ENCODE measurements at regions not wholly inside any gene's neighbourhood (a gene's known extent, or its start where the extent isn't known, plus 50 kb on each side); places are given as distances from the start of the nearest gene placed in this dataset.
A peak's percentile ranks its signal among the peaks of the same experiment; 100 is the strongest.

GRCh38 chr11:129695571-129696308 lies 119.9 kb upstream of the TMEM45B start:
- no peak for TF ChIP-seq CTCF (IDR thresholded peaks at IDR 0.05)
- ATAC-seq (ENCODE audit: low FRiP score) (peak; percentile 81), DNase-seq (ENCODE audit: low spot score) (no peak)

- no peak for TF ChIP-seq CTCF (IDR thresholded peaks at IDR 0.05)
- no peak for ATAC-seq (ENCODE audit: low FRiP score)
- DNase-seq (ENCODE audit: low spot score), result no peak
Measured at GRCh38 chr11:129696309-129696989, 119.2 kb upstream of the TMEM45B start.

GRCh38 chr11:129698212-129698611 lies 117.4 kb upstream of the TMEM45B start:
- ATAC-seq (ENCODE audit: low FRiP score) (no peak), DNase-seq (ENCODE audit: low spot score) (no peak)
- no peak for TF ChIP-seq CTCF (IDR thresholded peaks at IDR 0.05)

- no peak for ATAC-seq (ENCODE audit: low FRiP score)
Measured at GRCh38 chr11:129699711-129700304, 115.8 kb upstream of the TMEM45B start.

GRCh38 chr11:129700701-129701100 lies 114.9 kb upstream of the TMEM45B start:
- ATAC-seq (ENCODE audit: low FRiP score), result no peak
- TF ChIP-seq CTCF (IDR thresholded peaks at IDR 0.05), result no peak
- DNase-seq (ENCODE audit: low spot score), result no peak

More at GRCh38 chr11:129699711-129700304, 115.8 kb upstream of the TMEM45B start:
- no peak for TF ChIP-seq CTCF (IDR thresholded peaks at IDR 0.05)
- DNase-seq (ENCODE audit: low spot score), result no peak

- DNase-seq (ENCODE audit: low spot score) (no peak), ATAC-seq (ENCODE audit: low FRiP score) (no peak)
- TF ChIP-seq CTCF (IDR thresholded peaks at IDR 0.05), result no peak
Measured at GRCh38 chr11:129701706-129702105, 113.9 kb upstream of the TMEM45B start.

Data from omental fat pad (tissue), 3 donors.